HG03342 (cell line): ENCODE measurements at regions not wholly inside any gene's neighbourhood (a gene's known extent, or its start where the extent isn't known, plus 50 kb on each side); places are given as distances from the start of the nearest gene placed in this dataset.

ENCODE experiments used
- ATAC-seq: cut with Tn5 transposase; IDR thresholded peaks from one replicate; pipeline ENCODE4 v1.9.1; 2021; ENCODE audit warnings: mild to moderate bottlenecking, moderate library complexity; ENCODE audit not compliant: unreplicated experiment

DNA sequence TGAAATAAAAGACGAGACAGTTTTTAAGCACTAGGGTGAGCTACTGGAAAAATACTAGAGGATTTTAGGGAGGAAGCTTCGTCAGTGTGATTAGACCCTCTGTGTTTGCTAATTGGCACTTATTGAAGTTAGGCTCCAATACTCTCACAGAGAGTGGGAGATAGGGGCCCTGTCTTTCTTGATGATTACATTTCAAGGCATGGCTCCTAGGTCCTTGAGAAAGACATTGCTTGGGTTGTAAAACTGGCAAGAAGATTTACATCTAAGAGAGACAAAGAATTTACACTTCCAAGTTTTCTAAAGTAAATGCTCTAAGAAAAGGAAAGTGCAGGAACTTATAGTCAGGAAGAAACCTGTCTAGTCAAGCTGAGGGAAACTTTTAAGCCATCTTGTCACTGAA, 183.2 kb downstream of the C12orf50 start:
- ATAC-seq: no peak

DNA sequence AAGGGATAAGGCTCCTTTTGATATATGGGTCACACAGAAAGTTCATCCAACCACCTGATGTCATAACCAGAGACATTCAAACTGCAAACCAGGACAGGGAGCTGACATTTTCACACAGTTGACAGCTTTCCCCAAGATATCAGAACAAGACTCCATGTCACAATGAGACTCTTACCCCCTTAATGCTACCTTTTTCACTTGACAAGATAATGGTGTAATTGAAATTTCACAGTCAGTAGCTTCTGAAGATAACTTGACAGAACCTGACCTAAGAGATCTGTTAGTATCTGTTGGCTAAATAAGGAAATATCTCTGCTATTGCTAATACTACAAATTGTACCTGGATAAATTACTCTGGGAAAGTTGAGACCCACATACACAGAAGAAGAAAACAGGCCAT, 187.3 kb downstream of the C12orf50 start:
- ATAC-seq: no peak

DNA sequence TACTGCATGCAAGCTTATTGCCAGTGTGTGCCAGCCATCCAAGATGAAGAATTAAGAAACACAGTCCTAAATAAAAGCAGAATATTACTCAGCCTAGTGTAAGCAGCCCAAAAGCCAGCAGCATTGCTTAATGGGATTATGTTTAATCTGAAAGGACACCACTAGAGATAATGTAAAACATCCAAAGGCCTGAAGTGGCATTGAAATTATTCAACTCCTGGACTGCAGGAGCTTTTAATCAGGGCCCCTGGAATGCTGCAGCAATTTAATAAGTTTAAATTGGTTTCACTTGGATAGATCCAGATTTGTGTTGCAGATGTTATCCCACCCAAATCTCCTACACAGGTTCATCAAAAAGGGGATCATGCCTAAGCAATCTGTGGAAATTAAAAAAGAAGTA, 193.0 kb downstream of the C12orf50 start:
- no peak for ATAC-seq

DNA sequence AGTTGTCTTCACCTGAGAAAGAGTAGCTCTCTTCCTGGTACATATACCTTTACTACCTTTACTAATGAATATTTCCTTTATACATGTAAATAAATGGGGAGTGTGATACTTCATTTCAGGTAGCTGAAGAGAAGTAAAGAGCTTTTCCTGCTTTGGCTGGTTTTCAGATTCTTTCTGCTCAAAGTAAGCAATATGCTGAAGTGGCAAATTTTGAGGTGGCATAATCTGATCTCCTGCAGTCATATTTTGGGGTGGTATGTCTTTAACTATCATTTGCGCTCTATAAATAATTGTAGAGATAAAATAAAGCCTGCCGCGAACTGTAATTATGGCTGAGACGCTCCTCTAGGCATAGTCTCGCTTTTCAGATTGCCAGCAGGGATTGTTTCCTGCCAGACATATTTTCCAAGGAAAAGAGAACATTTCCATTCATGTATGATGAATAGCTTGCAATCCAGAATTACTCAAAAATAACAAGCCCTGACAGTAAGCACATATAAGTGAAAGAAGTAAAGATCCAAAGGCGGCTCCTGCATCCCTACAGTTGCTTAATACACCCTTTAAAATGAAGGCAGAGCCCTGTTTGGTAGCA, 200.7 kb downstream of the C12orf50 start:
- ATAC-seq: no peak

DNA sequence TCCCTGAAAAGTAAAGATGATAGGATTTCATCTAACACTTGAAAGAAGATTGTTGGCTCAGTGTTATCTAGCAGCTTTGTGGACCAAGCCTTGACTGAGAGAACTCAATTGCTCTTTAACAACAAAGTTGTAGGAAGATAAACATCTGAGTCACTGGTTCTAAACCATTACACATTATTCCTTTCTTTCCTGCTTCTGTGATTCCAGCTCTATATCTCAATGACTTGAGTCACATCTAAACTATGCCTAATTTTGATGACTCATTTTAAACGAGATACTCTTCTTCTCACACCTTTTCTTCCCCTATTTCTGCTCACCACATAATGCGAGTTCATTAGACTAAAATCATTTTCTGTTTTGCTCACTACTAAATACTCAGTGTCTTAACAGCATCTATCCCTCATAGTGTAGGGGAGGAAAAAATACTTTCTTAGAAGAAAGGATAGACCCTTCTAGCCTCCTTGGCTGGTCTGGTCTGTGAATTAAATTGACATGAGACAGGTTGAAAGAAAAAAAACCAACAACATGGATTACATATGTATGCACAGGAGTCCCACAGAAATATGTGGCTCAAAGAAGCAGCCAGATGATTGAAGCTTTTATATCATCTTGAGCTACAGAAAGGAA, 201.4 kb downstream of the C12orf50 start:
- ATAC-seq: no peak

DNA sequence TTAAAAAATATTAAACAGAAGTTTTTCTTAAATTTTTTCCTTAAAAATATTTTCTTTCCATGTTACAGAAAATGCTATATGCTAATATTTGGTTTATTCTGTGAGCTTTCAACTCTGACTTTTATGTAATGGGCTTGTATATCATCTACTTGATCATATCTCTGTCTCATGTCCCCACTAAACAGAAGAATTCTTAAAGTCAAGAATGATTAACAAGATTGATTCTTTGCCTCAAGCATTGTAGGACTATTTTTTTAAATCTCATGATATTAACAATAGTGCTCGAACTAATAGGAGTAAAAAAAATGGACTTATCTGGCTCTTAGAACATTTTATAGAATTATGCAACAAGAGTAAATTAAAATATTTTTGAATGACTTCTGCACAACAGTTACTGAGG, 206.3 kb downstream of the C12orf50 start:
- ATAC-seq: no peak

DNA sequence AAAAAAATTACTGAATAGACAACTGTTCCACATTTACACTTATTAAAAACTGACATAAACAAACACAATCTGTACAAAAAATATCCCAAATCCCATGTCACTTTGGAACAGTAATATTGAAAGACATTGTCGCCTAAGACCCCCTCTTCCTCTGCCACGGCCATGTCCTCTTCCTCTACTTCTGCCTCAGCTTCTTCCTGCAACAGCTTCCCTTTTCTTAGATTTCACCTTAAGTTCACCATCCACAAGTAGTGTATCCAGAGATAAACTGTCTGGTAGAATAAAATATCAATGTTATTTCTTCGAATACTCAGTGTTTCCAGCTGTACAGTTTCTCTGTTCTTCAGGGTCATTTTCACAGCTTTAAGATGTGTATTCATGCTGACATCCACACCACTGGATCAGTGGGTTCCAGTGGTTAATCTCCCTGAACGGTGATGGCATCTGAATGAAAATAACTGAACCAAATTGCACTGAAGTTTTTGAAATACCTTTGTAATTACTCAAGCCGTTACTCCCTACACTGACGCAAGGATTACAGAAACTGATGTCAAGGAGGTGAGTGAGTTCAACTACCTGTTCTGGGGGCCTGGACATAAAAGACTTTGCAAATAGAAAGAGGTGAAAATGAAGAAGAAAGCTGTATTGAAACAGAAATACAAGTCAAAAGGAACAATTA, 208.5 kb downstream of the C12orf50 start:
- ATAC-seq: no peak

DNA sequence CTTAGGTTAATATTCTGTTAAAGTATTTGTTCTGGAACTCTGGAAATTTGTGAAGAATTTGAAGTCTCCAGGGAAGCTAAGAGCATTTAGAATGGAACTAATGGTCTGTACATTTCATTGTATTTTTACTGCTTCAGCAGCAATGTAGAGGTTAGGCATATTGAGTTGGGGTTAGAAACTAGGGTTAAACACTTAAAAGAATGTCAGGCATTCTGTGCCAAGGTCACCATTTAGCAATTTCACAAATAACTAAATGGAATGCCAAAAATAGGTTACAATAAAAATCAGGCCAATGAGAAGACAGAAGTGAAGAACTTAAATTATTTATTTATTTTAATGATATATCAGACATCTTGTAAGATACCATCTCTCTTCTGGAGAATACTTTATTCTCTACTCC, 210.8 kb downstream of the C12orf50 start:
- ATAC-seq: no peak

DNA sequence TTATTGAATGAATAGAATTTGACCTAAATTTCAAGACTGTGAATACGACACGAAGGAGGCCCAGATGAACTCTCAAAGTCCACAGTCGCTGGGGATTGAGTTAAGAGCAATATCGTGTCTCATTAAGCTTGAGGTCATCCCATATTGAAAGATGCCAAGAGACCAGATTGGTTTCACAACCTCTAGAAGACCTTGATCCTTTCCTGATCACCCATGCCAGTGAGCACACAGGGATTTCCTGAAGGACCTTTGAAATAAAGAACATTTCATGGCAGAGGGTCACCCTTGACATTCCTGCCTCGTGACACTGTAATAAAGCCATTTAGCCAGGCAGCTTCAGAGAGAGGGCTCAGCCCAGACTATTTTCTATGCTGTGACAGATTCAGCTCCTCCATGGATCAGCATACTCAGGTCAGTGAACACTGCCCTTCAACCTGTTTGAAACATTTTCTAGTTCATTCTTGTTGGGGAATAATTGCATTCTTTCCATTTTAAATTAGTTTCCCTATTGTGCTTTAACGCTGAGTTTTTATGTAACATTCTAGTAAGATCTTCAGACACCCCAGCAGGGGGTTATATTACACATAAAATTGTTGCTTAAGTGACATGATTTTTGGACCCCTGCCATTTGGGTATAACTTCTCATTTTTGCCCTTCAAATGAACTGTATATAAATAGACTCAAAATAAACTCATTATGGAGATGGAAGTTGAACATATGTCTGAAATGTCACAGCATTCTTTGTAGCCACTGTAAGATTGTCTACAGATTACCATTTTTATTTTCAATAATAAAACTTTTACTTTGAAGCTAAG, 213.2 kb downstream of the C12orf50 start:
- ATAC-seq: no peak

DNA sequence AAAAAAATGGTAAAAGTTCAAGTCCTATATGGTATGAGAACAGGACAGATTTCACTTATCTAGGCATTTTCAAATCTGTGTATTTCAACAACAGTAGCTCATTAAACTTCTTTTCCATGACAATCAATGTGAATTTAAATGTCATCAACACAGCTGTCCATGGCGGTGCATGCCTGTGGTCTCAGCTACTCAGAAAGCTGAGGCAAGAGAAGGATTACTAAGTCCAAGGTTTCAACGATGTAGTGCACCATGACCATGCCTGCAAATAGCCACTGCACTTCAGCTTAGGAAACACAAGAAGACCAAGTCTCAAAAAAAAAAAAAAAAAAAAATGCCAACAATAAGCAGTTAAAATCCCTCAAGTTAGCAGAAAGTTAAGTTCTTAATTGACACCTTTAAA, 214.6 kb downstream of the C12orf50 start:
- ATAC-seq: no peak

DNA sequence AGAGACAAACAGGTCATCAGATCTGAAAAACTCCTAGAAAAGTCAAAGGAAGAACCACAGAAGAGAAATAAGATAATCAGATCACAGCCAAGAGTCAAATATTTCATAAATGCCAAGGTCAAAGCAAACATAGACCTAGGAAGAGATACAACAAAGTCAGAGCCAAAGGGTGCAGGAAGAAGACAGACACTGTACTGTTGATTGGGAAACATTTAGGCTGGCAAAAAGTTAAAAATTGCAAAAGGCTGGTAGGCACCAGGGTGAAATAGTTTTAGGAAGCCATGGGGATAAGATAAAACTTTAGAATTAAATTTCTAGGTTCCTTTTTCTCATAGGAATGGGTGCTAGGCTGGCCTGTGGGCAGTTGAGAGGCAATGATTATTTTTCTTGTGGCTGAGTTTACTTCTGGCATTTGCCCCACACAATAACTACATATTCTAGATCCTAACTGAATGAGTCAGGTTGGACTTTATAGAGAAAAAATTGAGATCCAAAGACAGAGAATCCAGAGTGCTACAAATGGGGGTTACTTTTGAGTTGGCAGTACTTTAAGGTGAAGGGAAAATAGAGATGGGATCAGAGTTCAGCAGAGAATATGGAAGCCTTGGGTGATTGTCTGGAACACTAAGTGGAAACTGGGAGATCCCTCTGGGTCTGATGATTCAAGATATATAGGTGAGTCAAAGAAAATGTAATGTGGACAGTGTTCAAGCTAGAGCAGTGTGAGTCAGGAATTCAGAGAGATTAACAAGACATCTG, 215.5 kb downstream of the C12orf50 start:
- no peak for ATAC-seq

DNA sequence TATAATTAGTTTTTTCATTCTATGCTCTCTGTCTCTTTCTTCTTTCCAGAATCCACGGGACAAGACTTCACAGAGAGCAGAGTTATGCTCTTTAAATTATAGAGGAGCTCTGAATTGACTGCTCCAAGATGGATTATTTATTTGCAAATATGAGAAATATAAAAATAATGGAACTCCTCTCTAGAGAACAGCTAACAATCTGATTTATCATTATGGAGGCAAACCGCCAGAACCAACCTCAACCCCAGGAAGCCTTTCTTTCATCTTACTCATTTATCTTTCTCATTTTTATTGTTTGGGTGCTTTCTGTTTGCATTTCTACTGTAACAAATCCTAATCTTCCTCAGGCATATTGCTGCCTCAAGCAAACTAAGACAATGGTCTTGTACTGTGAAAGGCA, 216.5 kb downstream of the C12orf50 start:
- ATAC-seq: no peak

DNA sequence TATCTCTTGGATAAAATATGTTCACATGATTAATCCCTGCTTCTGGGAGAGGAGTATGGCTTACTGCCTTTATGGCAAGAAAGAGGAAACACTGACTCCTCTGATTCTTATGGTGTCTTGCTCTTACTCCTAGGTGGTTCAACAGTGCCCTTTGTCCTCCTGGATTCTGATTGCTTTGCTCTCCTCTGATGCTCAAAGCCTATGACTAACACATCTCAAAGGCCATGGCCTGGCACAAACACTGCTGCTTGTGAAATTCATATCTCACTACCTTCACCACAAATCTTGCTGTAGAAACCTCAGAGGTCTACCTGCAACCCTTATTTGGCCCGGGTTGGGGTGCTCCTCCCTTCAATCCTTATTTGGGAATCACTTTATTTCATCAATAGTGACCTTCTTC, 217.2 kb downstream of the C12orf50 start:
- ATAC-seq: no peak

DNA sequence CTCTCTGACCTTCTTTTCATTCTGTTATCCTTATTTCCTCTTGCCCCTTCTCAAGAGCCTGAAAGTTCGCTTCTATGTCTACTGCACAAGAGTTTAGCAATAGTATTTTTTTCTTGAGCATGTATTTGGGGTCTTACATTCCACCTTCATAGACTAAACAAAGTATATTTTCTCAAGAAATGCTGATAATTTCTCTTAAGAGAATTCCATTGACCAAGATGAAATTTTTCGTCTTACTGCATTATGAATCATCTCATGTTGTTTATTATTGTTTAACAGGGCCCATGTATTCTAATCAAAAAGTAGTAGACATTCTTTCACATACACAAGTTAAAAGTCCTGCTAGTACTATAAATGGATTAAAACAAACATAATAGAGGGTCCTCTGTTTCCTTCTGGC, 219.3 kb downstream of the C12orf50 start:
- ATAC-seq: no peak

DNA sequence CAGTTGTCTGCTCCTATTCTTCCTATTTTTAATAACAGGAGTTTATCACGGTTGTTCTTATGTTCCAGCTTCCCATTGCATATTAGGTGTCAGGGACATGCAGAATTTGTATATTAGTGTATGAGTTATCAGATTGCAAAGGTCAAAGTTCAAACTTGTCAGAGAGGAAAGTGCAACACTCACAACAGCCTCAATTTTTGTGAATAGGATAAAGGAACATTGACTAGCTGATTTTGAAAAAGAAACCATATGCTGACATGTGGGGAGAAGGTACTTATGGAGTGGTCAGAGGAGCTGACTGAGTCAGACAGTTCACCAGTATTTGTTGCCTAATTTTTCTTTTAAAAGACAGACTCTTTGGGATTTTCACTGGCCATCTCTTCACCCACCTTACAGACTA, 222.1 kb downstream of the C12orf50 start:
- no peak for ATAC-seq

DNA sequence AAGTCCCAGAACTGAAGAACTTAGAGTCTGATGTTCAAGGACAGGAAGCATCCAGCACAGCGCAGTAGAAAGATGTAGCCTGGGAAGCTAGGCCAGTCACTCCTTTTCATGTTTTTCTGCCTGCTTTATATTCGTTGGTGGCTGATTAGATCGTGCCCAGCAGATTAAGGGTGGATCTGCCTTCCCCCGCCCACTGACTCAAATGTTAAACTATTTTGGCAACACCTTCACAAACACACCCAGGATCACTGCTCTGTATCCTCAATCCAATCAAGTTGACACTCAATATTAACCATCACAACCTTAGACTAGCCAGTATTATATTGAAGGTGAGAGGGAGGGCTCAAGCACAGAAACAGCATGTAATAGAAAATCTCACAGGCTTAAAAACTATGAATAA, 222.9 kb downstream of the C12orf50 start:
- ATAC-seq: no peak

DNA sequence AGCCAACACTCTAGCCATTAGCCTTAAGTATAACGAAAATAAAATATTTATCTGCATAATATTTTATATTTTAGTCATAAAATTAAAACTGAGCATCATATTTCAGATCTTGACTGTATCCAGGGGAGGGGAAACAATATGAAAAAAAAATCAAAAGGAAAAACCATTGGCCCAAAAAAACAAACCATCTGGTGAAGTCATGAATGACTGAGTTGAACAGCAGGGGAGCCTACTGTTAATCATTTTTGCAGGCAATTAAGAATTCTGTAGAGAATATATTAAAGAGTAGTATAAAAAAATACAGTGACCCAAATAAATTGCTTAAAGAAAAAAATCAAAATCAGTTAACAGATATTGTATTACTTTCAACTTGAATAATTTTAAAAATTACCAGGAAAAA, 224.8 kb downstream of the C12orf50 start:
- no peak for ATAC-seq

DNA sequence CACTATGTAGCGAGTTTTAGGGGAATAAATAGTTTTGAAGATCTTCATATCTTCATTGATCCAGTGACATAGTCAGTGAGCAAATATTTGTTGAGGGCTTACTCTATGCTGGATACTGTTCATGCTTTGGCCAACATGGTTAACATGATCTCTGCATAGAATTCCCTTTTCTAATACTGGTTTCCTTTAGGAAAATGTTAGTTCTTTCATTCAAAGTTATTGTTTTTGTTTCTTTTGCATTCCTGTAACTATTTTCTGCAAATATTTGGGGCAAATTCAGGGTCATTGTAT, 226.5 kb downstream of the C12orf50 start:
- ATAC-seq: no peak

DNA sequence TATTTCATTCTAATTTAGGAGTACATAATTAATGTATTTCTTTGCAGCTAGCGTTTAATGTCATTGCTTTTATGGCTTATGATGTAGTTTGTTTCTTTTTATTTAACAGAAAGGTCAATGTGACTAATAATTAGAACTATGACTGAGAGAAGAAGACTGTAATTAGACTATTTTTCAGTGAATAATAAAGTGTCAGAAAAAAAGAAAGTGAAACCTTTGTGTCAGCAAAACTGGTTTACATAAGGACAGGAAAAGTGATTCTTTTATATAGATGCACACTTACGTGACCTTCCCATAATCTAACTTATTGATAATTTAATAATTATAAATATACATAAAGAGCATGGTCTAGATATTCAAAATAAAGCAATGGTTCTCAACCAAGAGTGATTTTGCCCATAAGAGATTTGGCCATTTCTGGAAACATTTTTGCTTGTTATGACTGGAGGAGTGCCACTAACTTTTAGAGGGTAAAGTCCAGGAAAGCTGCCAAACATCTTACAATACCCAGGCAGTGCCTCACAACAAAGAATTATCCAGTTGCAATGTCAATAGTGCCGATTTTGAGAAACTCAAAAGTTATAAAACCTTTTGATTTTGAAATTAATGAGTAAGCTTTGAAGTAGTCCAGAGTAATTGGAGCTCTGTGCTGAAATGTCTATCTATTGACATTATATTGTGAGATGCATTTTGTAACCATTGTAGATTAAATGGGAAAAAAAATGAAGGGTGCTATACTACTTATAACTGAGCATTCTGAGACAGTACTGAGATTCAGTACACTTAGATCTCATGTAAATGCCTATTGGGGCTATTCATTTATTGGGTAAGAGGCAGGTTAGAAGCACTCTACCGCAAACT, 227.1 kb downstream of the C12orf50 start:
- ATAC-seq: no peak

DNA sequence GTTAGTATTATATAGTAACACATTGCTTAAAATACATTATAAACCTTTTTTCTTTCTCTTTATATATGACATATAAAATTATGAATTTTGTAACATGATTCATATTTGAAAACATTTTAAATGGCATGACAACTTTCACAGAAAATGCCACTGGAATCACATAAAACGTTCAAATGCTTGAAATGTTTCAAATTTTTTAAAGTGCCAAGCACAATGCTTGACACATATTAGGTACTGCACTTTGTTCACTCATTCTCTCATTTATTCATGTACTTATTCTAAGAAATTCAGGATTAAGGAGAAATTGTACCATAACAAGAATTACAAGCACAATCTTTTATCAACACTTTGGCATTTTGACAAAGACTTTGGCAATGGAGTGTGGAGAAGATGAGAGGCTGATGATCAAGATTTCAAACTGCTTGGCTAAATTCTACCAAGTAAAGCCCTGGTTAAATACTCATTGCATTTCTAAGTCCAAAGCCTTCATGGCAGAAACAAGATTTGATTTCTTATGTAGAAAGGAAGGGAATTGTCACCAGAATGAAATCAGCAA, 232.2 kb downstream of the C12orf50 start:
- no peak for ATAC-seq
